ENCODE measurements at regions not wholly inside any gene's neighbourhood (a gene's known extent, or its start where the extent isn't known, plus 50 kb on each side); places are given as distances from the start of the nearest gene placed in this dataset.
"Not testable (repeated sequence)": the region's sequence is repeated elsewhere in the genome, so short reads cannot be mapped to it uniquely, and the experiment has no call there.

DNA sequence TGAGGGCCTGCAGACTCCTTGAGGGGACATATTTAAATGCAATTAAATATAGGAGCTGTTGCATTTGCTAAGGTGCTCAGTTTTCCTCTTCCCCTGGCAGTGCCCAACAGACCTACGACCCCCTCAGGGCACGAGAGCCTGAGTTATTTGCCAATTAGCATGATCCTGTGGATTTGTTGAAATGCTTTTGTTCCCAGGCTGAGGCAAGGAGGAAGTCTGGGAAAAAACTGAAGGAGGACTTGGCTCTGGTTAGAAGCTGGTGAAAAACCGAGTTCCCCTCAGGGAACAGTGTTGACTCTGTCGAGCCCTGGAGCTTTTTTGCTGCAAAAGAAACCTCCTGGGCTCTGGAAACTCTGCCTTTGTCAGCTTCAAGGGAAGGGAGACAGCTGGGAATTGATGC is 103.6 kb upstream of the SHB start:
- H3K4me3 ChIP-seq: no peak overlapping the region
- 39% methylated on average over 4 of the region's 4 CpGs for WGBS (ENCODE audit: low lambda C conversion rate, missing lambda C conversion rate)
- no peak for DNase-seq (ENCODE audit: low spot score)
- no peak overlapping the region for H2AFZ ChIP-seq
- no peaks in the 10 kb centered on the region for H3K27me3 ChIP-seq
- H3K4me2 ChIP-seq: no peak overlapping the region
- peaks cover 24% of the 10 kb centered on the region for H3K4me1 ChIP-seq (ENCODE audit: insufficient read depth)
- H3K79me2 ChIP-seq: no peaks in the 10 kb centered on the region
- H3K27ac ChIP-seq: no peak overlapping the region
- no peaks in the 10 kb centered on the region for H3K9me2 ChIP-seq (replicated peaks; ENCODE audit: insufficient read depth)
- no peaks in the 10 kb centered on the region for H4K20me1 ChIP-seq (ENCODE audit: insufficient read depth, poor library complexity, severe bottlenecking)
- no peaks in the 10 kb centered on the region for H3K36me3 ChIP-seq (replicated peaks; ENCODE audit: insufficient read depth, low read depth)
- peaks cover 9% of the 10 kb centered on the region for H3K9me3 ChIP-seq (ENCODE audit: low read depth)
- TF ChIP-seq EZH2 (IDR thresholded peaks at IDR 0.05; ENCODE audit: borderline replicate concordance) (no peak), EZH2phosphoT487 (IDR thresholded peaks at IDR 0.05; ENCODE audit: low read depth, severe bottlenecking, unreplicated experiment) (no peak)
- TF ChIP-seq, protein P1, sequence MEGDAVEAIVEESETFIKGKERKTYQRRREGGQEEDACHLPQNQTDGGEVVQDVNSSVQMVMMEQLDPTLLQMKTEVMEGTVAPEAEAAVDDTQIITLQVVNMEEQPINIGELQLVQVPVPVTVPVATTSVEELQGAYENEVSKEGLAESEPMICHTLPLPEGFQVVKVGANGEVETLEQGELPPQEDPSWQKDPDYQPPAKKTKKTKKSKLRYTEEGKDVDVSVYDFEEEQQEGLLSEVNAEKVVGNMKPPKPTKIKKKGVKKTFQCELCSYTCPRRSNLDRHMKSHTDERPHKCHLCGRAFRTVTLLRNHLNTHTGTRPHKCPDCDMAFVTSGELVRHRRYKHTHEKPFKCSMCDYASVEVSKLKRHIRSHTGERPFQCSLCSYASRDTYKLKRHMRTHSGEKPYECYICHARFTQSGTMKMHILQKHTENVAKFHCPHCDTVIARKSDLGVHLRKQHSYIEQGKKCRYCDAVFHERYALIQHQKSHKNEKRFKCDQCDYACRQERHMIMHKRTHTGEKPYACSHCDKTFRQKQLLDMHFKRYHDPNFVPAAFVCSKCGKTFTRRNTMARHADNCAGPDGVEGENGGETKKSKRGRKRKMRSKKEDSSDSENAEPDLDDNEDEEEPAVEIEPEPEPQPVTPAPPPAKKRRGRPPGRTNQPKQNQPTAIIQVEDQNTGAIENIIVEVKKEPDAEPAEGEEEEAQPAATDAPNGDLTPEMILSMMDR (IDR thresholded peaks at IDR 0.05; ENCODE audit: poor library complexity): no peak

DNA sequence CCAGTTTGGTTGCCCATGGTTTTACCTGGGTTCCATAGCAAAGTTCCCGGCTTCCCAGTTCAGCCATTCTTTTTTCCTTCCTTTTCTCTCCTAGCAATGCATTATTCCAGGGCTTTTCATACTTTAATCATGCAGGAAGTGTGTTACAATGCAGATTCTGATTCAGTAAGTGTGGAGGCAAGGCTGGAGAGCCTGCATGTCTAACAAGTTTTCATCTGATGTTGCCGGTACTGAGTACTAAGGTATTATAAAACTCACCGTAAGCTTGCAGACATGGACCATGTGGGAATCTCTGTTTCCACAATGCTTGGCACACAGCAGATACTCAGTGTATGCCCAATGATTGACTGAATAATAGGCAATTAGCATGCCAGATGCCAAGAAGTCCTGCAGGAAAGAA is 102.9 kb upstream of the SHB start:
- peak overlapping the region; percentile 79 for H3K27ac ChIP-seq
- H2AFZ ChIP-seq: no peak overlapping the region
- peaks cover 24% of the 10 kb centered on the region for H3K4me1 ChIP-seq (ENCODE audit: insufficient read depth)
- no peaks in the 10 kb centered on the region for H4K20me1 ChIP-seq (ENCODE audit: insufficient read depth, poor library complexity, severe bottlenecking)
- H3K4me3 ChIP-seq: no peak overlapping the region
- H3K79me2 ChIP-seq: no peaks in the 10 kb centered on the region
- H3K27me3 ChIP-seq: no peaks in the 10 kb centered on the region
- no peaks in the 10 kb centered on the region for H3K36me3 ChIP-seq (replicated peaks; ENCODE audit: insufficient read depth, low read depth)
- H3K4me2 ChIP-seq: no peak overlapping the region
- TF ChIP-seq EZH2 (IDR thresholded peaks at IDR 0.05; ENCODE audit: borderline replicate concordance): no peak
- TF ChIP-seq, protein P1 (IDR thresholded peaks at IDR 0.05; ENCODE audit: poor library complexity): no peak
- no peak for TF ChIP-seq EZH2phosphoT487 (IDR thresholded peaks at IDR 0.05; ENCODE audit: low read depth, severe bottlenecking, unreplicated experiment)
- H3K9me2 ChIP-seq (replicated peaks; ENCODE audit: insufficient read depth): no peaks in the 10 kb centered on the region
- WGBS (ENCODE audit: low lambda C conversion rate, missing lambda C conversion rate): 82% methylated on average over 3 of the region's 3 CpGs
- no peak for DNase-seq (ENCODE audit: low spot score)
- H3K9me3 ChIP-seq (ENCODE audit: low read depth): peaks cover 9% of the 10 kb centered on the region

DNA sequence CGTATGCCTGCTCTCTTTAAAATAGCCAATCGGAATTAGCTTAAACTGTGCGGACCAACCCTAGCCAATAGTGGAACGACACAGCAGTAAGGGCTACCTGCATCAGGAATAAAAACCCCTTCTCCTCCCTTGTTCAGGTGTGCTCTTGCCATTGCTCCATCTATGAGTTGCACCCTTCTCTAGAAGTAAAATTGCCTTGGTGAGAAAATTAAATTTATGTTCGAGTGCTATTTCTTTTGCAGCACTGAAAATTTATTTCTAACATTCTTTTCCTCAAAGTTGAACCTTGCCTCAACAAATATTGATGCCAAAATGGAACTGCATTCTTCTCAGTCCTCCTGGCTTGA is 102.5 kb upstream of the SHB start:
- peak overlapping the region; percentile 79 for H3K27ac ChIP-seq
- no peaks in the 10 kb centered on the region for H3K9me2 ChIP-seq (replicated peaks; ENCODE audit: insufficient read depth)
- no peaks in the 10 kb centered on the region for H3K27me3 ChIP-seq
- no peaks in the 10 kb centered on the region for H3K79me2 ChIP-seq
- H3K9me3 ChIP-seq (ENCODE audit: low read depth): peaks cover 9% of the 10 kb centered on the region
- H3K4me2 ChIP-seq: peak overlapping the region; percentile 15
- peaks cover 24% of the 10 kb centered on the region for H3K4me1 ChIP-seq (ENCODE audit: insufficient read depth)
- no peak overlapping the region for H2AFZ ChIP-seq
- 71% methylated on average over 5 of the region's 5 CpGs for WGBS (ENCODE audit: low lambda C conversion rate, missing lambda C conversion rate)
- DNase-seq (ENCODE audit: low spot score): no peak
- no peaks in the 10 kb centered on the region for H3K36me3 ChIP-seq (replicated peaks; ENCODE audit: insufficient read depth, low read depth)
- no peaks in the 10 kb centered on the region for H4K20me1 ChIP-seq (ENCODE audit: insufficient read depth, poor library complexity, severe bottlenecking)
- TF ChIP-seq EZH2phosphoT487 (IDR thresholded peaks at IDR 0.05; ENCODE audit: low read depth, severe bottlenecking, unreplicated experiment): no peak
- no peak for TF ChIP-seq EZH2 (IDR thresholded peaks at IDR 0.05; ENCODE audit: borderline replicate concordance)
- TF ChIP-seq, protein P1 (IDR thresholded peaks at IDR 0.05; ENCODE audit: poor library complexity): no peak
- H3K4me3 ChIP-seq: no peak overlapping the region

DNA sequence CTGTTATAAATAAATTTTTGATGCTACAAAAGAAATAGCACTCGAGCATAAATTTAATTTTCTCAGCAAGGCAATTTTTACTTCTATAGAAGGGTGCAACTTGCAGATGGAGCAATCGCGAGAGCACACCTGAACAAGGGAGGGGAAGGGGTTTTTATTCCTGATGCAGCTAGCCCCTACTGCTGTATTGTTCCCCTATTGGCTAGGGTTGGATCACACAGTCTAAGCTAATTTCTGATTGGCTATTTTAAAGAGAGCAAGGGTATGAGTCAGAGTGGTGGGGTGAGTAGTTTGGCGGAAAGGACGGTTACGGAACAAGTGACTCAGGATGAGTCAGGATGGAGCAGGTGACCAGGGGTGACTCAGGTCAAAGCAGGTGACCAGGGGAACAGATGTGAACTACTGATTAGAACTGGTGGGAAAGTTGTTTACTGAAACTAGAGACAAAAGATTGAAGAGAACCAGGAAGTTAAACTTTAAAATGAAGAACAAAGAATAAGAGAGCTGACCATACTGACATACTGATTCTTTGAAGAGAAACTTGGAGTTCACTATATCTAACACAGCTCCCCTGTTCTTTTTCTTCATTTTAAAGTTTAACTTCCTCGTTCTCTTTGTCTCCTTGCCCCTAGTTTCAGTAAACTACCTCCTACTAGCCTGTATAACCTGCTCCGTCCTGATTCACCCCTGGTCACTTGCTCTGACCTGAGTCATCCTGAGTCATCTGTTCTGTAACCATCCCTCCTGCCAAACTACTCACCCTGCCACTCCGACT is 101.9 kb upstream of the SHB start:
- not testable (repeated sequence) for H3K4me3 ChIP-seq; H4K20me1 ChIP-seq (ENCODE audit: insufficient read depth, poor library complexity, severe bottlenecking); H3K36me3 ChIP-seq (replicated peaks; ENCODE audit: insufficient read depth, low read depth); H3K79me2 ChIP-seq; H3K9me3 ChIP-seq (ENCODE audit: low read depth); H3K27me3 ChIP-seq; H3K9me2 ChIP-seq (replicated peaks; ENCODE audit: insufficient read depth); H2AFZ ChIP-seq
- 65% methylated on average over 9 of the region's 9 CpGs for WGBS (ENCODE audit: low lambda C conversion rate, missing lambda C conversion rate)
- H3K4me2 ChIP-seq: peak overlapping the region; percentile 15
- peak; percentile 84 for DNase-seq (ENCODE audit: low spot score)
- peak overlapping the region; percentile 90 for H3K27ac ChIP-seq
- H3K4me1 ChIP-seq (ENCODE audit: insufficient read depth): peaks cover 24% of the 10 kb centered on the region

DNA sequence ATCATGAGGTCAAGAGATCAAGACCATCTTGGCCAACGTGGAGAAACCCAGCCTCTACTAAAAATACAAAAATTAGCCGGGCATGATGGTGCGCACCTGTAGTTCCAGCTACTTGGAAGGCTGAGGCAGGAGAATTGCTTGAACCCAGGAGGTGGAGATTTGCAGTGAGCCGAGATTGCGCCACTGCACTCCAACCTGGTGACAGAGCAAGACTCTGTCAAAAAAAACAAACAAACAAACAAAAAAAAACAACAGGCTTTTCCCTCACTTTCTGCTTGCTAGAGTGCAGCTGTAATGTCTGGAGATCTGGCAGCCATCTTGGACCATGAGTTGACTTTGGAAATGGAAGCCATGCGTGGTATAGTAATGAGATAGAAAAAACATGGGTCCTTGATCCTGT is 101.1 kb upstream of the SHB start:
- WGBS (ENCODE audit: low lambda C conversion rate, missing lambda C conversion rate): 92% methylated on average over 6 of the region's 6 CpGs

More for the DNA sequence above, 101.1 kb upstream of the SHB start:
- H2AFZ ChIP-seq; DNase-seq (ENCODE audit: low spot score); H3K36me3 ChIP-seq (replicated peaks; ENCODE audit: insufficient read depth, low read depth); H3K79me2 ChIP-seq; H3K9me3 ChIP-seq (ENCODE audit: low read depth); H3K4me3 ChIP-seq; H4K20me1 ChIP-seq (ENCODE audit: insufficient read depth, poor library complexity, severe bottlenecking); H3K4me2 ChIP-seq; H3K27me3 ChIP-seq; H3K9me2 ChIP-seq (replicated peaks; ENCODE audit: insufficient read depth): not testable (repeated sequence)
- Histone ChIP-seq H3K27ac (peak overlapping the region; percentile 90), H3K4me1 (ENCODE audit: insufficient read depth) (peaks cover 24% of the 10 kb centered on the region)
